ENCODE measurements at regions not wholly inside any gene's neighbourhood (a gene's known extent, or its start where the extent isn't known, plus 50 kb on each side); places are given as distances from the start of the nearest gene placed in this dataset.

GRCh38 chr9:115422932-115423440 lies 305.0 kb upstream of the TNC start:
- Histone ChIP-seq H3K27me3 (ENCODE audit: control insufficient read depth, extremely low read depth, insufficient read depth, low read length) (no peaks in the 10 kb centered on the region), H3K4me3 (ENCODE audit: control insufficient read depth in 2 of 3, extremely low read depth in 1 of 3, insufficient read depth in 2 of 3, low read depth in 1 of 3, low read length in 3 of 3) (no peak overlapping the region), H3K4me2 (ENCODE audit: control insufficient read depth, extremely low read depth, insufficient read depth, low read depth, low read length) (no peak overlapping the region), H3K9ac (ENCODE audit: control insufficient read depth, extremely low read depth, insufficient read depth, low read length) (no peak overlapping the region), H2AFZ (ENCODE audit: control insufficient read depth, low read length) (no peak overlapping the region), H4K20me1 (ENCODE audit: control insufficient read depth, extremely low read depth, insufficient read depth, low read length) (no peaks in the 10 kb centered on the region), H3K9me3 (ENCODE audit: control insufficient read depth, low read depth, low read length) (peaks cover 2% of the 10 kb centered on the region), H3K36me3 (ENCODE audit: control insufficient read depth in 2 of 2, extremely low read depth in 1 of 2, insufficient read depth in 2 of 2, low read length in 2 of 2) (no peaks in the 10 kb centered on the region), H3K9me1 (ENCODE audit: control insufficient read depth, extremely low read depth, insufficient read depth, low read length) (no peaks in the 10 kb centered on the region), H3K4me1 (ENCODE audit: control insufficient read depth, extremely low read depth, insufficient read depth, low read length) (no peaks in the 10 kb centered on the region), H3K27ac (ENCODE audit: control insufficient read depth, insufficient read depth, low read length) (no peak overlapping the region), H3K79me2 (ENCODE audit: control insufficient read depth, insufficient read depth, low read length) (no peaks in the 10 kb centered on the region)
- DNase-seq (ENCODE audit: low read depth, low spot score) (no peak), FAIRE-seq (no peak)
- dilution Hi-C loops (cut with MboI; ENCODE audit: extremely low pct_ligation_motif_present, low sequenced_read_pairs), result no loop called here
- TF ChIP-seq CTCF (optimal IDR thresholded peaks at IDR 0.05 in 1 of 3, IDR thresholded peaks at IDR 0.05 in 1 of 3, conservative IDR thresholded peaks at IDR 0.05 in 1 of 3; ENCODE audit: extremely low read depth in 1 of 3, insufficient read depth in 2 of 3, low read length in 3 of 3) (no peak), EZH2 (IDR thresholded peaks at IDR 0.05; ENCODE audit: low read length) (no peak)

- Histone ChIP-seq H3K4me1 (ENCODE audit: control insufficient read depth, extremely low read depth, insufficient read depth, low read length) (no peaks in the 10 kb centered on the region), H3K9me3 (ENCODE audit: control insufficient read depth, low read depth, low read length) (peaks cover 2% of the 10 kb centered on the region), H3K36me3 (ENCODE audit: control insufficient read depth in 2 of 2, extremely low read depth in 1 of 2, insufficient read depth in 2 of 2, low read length in 2 of 2) (no peaks in the 10 kb centered on the region), H3K27ac (ENCODE audit: control insufficient read depth, insufficient read depth, low read length) (no peak overlapping the region), H3K4me2 (ENCODE audit: control insufficient read depth, extremely low read depth, insufficient read depth, low read depth, low read length) (no peak overlapping the region), H3K4me3 (ENCODE audit: control insufficient read depth in 2 of 3, extremely low read depth in 1 of 3, insufficient read depth in 2 of 3, low read depth in 1 of 3, low read length in 3 of 3) (no peak overlapping the region), H3K27me3 (ENCODE audit: control insufficient read depth, extremely low read depth, insufficient read depth, low read length) (no peaks in the 10 kb centered on the region), H4K20me1 (ENCODE audit: control insufficient read depth, extremely low read depth, insufficient read depth, low read length) (no peaks in the 10 kb centered on the region), H3K9ac (ENCODE audit: control insufficient read depth, extremely low read depth, insufficient read depth, low read length) (no peak overlapping the region), H2AFZ (ENCODE audit: control insufficient read depth, low read length) (no peak overlapping the region), H3K79me2 (ENCODE audit: control insufficient read depth, insufficient read depth, low read length) (no peaks in the 10 kb centered on the region), H3K9me1 (ENCODE audit: control insufficient read depth, extremely low read depth, insufficient read depth, low read length) (no peaks in the 10 kb centered on the region)
- TF ChIP-seq EZH2 (IDR thresholded peaks at IDR 0.05; ENCODE audit: low read length) (no peak), CTCF (optimal IDR thresholded peaks at IDR 0.05 in 1 of 3, IDR thresholded peaks at IDR 0.05 in 1 of 3, conservative IDR thresholded peaks at IDR 0.05 in 1 of 3; ENCODE audit: extremely low read depth in 1 of 3, insufficient read depth in 2 of 3, low read length in 3 of 3) (no peak)
- dilution Hi-C loops (cut with MboI; ENCODE audit: extremely low pct_ligation_motif_present, low sequenced_read_pairs), result no loop called here
- FAIRE-seq, result no peak
- DNase-seq (ENCODE audit: low read depth, low spot score), result no peak
These were observed 305.7 kb upstream of the TNC start for GRCh38 chr9:115423646-115424045.
